ENCODE measurements at regions not wholly inside any gene's neighbourhood (a gene's known extent, or its start where the extent isn't known, plus 50 kb on each side); places are given as distances from the start of the nearest gene placed in this dataset.

- no peak for DNase-seq (ENCODE audit: insufficient read length, low spot score)
Observed at GRCh38 chr20:60213126-60213893, 255.1 kb downstream of the CDH26 start.

GRCh38 chr20:60214901-60215815 is 256.9 kb downstream of the CDH26 start:
- DNase-seq (ENCODE audit: insufficient read length, low spot score), result no peak
- FAIRE-seq, result no peak
- TF ChIP-seq POU2F2 (IDR thresholded peaks at IDR 0.05; ENCODE audit: low read depth, low read length), result no peak
- TF ChIP-seq POLR2A (IDR thresholded peaks at IDR 0.05; ENCODE audit: low read depth, low read length), result no peak
- no peak for TF ChIP-seq SPI1 (IDR thresholded peaks at IDR 0.05; ENCODE audit: low read depth, low read length)
- TF ChIP-seq PAX5 (IDR thresholded peaks at IDR 0.05; ENCODE audit: insufficient read depth, low read length, severe bottlenecking), result no peak
- TF ChIP-seq TAF1 (IDR thresholded peaks at IDR 0.05; ENCODE audit: low read depth, low read length), result no peak
- no peak for TF ChIP-seq POLR2AphosphoS5 (IDR thresholded peaks at IDR 0.05; ENCODE audit: low read depth, low read length)

More at GRCh38 chr20:60213126-60213893, 255.1 kb downstream of the CDH26 start:
- TF ChIP-seq PAX5 (IDR thresholded peaks at IDR 0.05; ENCODE audit: insufficient read depth, low read length, severe bottlenecking) (no peak), SPI1 (IDR thresholded peaks at IDR 0.05; ENCODE audit: low read depth, low read length) (no peak), TAF1 (IDR thresholded peaks at IDR 0.05; ENCODE audit: low read depth, low read length) (no peak), POLR2AphosphoS5 (IDR thresholded peaks at IDR 0.05; ENCODE audit: low read depth, low read length) (no peak), POLR2A (IDR thresholded peaks at IDR 0.05; ENCODE audit: low read depth, low read length) (no peak), POU2F2 (IDR thresholded peaks at IDR 0.05; ENCODE audit: low read depth, low read length) (no peak)
- no peak for FAIRE-seq

- no peak for TF ChIP-seq SPI1 (IDR thresholded peaks at IDR 0.05; ENCODE audit: low read depth, low read length)
- no peak for TF ChIP-seq PAX5 (IDR thresholded peaks at IDR 0.05; ENCODE audit: insufficient read depth, low read length, severe bottlenecking)
- no peak for TF ChIP-seq POLR2AphosphoS5 (IDR thresholded peaks at IDR 0.05; ENCODE audit: low read depth, low read length)
- no peak for TF ChIP-seq TAF1 (IDR thresholded peaks at IDR 0.05; ENCODE audit: low read depth, low read length)
- no peak for TF ChIP-seq POU2F2 (IDR thresholded peaks at IDR 0.05; ENCODE audit: low read depth, low read length)
- TF ChIP-seq POLR2A (IDR thresholded peaks at IDR 0.05; ENCODE audit: low read depth, low read length), result no peak
- DNase-seq (ENCODE audit: insufficient read length, low spot score), result no peak
- no peak for FAIRE-seq
Observed at GRCh38 chr20:60215816-60216730, 257.9 kb downstream of the CDH26 start.

GRCh38 chr20:60219231-60219630 is 261.0 kb downstream of the CDH26 start:
- no peak for FAIRE-seq
- no peak for TF ChIP-seq SPI1 (IDR thresholded peaks at IDR 0.05; ENCODE audit: low read depth, low read length)
- no peak for TF ChIP-seq POU2F2 (IDR thresholded peaks at IDR 0.05; ENCODE audit: low read depth, low read length)
- TF ChIP-seq POLR2AphosphoS5 (IDR thresholded peaks at IDR 0.05; ENCODE audit: low read depth, low read length), result no peak
- no peak for TF ChIP-seq PAX5 (IDR thresholded peaks at IDR 0.05; ENCODE audit: insufficient read depth, low read length, severe bottlenecking)
- no peak for TF ChIP-seq POLR2A (IDR thresholded peaks at IDR 0.05; ENCODE audit: low read depth, low read length)
- no peak for TF ChIP-seq TAF1 (IDR thresholded peaks at IDR 0.05; ENCODE audit: low read depth, low read length)

GRCh38 chr20:60219984-60220562 is 261.9 kb downstream of the CDH26 start:
- DNase-seq (ENCODE audit: insufficient read length, low spot score) (no peak), FAIRE-seq (no peak)
- no peak for TF ChIP-seq POU2F2 (IDR thresholded peaks at IDR 0.05; ENCODE audit: low read depth, low read length)
- no peak for TF ChIP-seq POLR2A (IDR thresholded peaks at IDR 0.05; ENCODE audit: low read depth, low read length)
- TF ChIP-seq POLR2AphosphoS5 (IDR thresholded peaks at IDR 0.05; ENCODE audit: low read depth, low read length), result no peak
- no peak for TF ChIP-seq SPI1 (IDR thresholded peaks at IDR 0.05; ENCODE audit: low read depth, low read length)
- no peak for TF ChIP-seq TAF1 (IDR thresholded peaks at IDR 0.05; ENCODE audit: low read depth, low read length)
- TF ChIP-seq PAX5 (IDR thresholded peaks at IDR 0.05; ENCODE audit: insufficient read depth, low read length, severe bottlenecking), result no peak

More at GRCh38 chr20:60219231-60219630, 261.0 kb downstream of the CDH26 start:
- DNase-seq (ENCODE audit: insufficient read length, low spot score), result no peak

- no peak for FAIRE-seq
- TF ChIP-seq POLR2AphosphoS5 (IDR thresholded peaks at IDR 0.05; ENCODE audit: low read depth, low read length) (no peak), SPI1 (IDR thresholded peaks at IDR 0.05; ENCODE audit: low read depth, low read length) (no peak), TAF1 (IDR thresholded peaks at IDR 0.05; ENCODE audit: low read depth, low read length) (no peak), PAX5 (IDR thresholded peaks at IDR 0.05; ENCODE audit: insufficient read depth, low read length, severe bottlenecking) (no peak), POU2F2 (IDR thresholded peaks at IDR 0.05; ENCODE audit: low read depth, low read length) (no peak), POLR2A (IDR thresholded peaks at IDR 0.05; ENCODE audit: low read depth, low read length) (no peak)
- no peak for DNase-seq (ENCODE audit: insufficient read length, low spot score)
Observed at GRCh38 chr20:60220706-60221105, 262.5 kb downstream of the CDH26 start.

- FAIRE-seq, result no peak
- TF ChIP-seq POU2F2 (IDR thresholded peaks at IDR 0.05; ENCODE audit: low read depth, low read length) (no peak), TAF1 (IDR thresholded peaks at IDR 0.05; ENCODE audit: low read depth, low read length) (no peak), SPI1 (IDR thresholded peaks at IDR 0.05; ENCODE audit: low read depth, low read length) (no peak), POLR2A (IDR thresholded peaks at IDR 0.05; ENCODE audit: low read depth, low read length) (no peak), POLR2AphosphoS5 (IDR thresholded peaks at IDR 0.05; ENCODE audit: low read depth, low read length) (no peak), PAX5 (IDR thresholded peaks at IDR 0.05; ENCODE audit: insufficient read depth, low read length, severe bottlenecking) (no peak)
Observed at GRCh38 chr20:60221593-60221992, 263.4 kb downstream of the CDH26 start.

GRCh38 chr20:60222497-60222896 is 264.3 kb downstream of the CDH26 start:
- DNase-seq (ENCODE audit: insufficient read length, low spot score) (no peak), FAIRE-seq (no peak)
- TF ChIP-seq POU2F2 (IDR thresholded peaks at IDR 0.05; ENCODE audit: low read depth, low read length), result no peak
- TF ChIP-seq TAF1 (IDR thresholded peaks at IDR 0.05; ENCODE audit: low read depth, low read length), result no peak
- TF ChIP-seq PAX5 (IDR thresholded peaks at IDR 0.05; ENCODE audit: insufficient read depth, low read length, severe bottlenecking), result no peak
- no peak for TF ChIP-seq POLR2A (IDR thresholded peaks at IDR 0.05; ENCODE audit: low read depth, low read length)
- no peak for TF ChIP-seq SPI1 (IDR thresholded peaks at IDR 0.05; ENCODE audit: low read depth, low read length)

More at GRCh38 chr20:60221593-60221992, 263.4 kb downstream of the CDH26 start:
- DNase-seq (ENCODE audit: insufficient read length, low spot score), result no peak

Data from GM12891 (cell line).